ENCODE measurements at regions not wholly inside any gene's neighbourhood (a gene's known extent, or its start where the extent isn't known, plus 50 kb on each side); places are given as distances from the start of the nearest gene placed in this dataset.

- Histone ChIP-seq H3K9me3 (ENCODE audit: insufficient read depth, low read depth, low read length) (no peaks in the 10 kb centered on the region), H3K36me3 (ENCODE audit: insufficient read depth, low read length) (no peaks in the 10 kb centered on the region), H3K4me2 (ENCODE audit: low read depth, low read length, poor library complexity, severe bottlenecking) (no peak overlapping the region), H3K9ac (ENCODE audit: low read depth, low read length, poor library complexity, severe bottlenecking) (no peak overlapping the region), H3K79me2 (ENCODE audit: insufficient read depth, low read length) (no peaks in the 10 kb centered on the region), H3K4me1 (ENCODE audit: insufficient read depth, low read length, poor library complexity, severe bottlenecking) (no peaks in the 10 kb centered on the region), H3K4me3 (ENCODE audit: low read length, poor library complexity, severe bottlenecking) (no peak overlapping the region), H4K20me1 (ENCODE audit: insufficient read depth, low read length, poor library complexity, severe bottlenecking) (no peaks in the 10 kb centered on the region), H3F3A (ENCODE audit: low read depth) (no peaks in the 10 kb centered on the region), H2AFZ (ENCODE audit: low read length) (no peak overlapping the region), H3K27me3 (ENCODE audit: insufficient read depth, low read length, poor library complexity, severe bottlenecking) (no peaks in the 10 kb centered on the region), H3K9me2 (replicated peaks; ENCODE audit: low read depth, low read length) (no peaks in the 10 kb centered on the region)
- TF ChIP-seq CTCF (conservative IDR thresholded peaks at IDR 0.05; ENCODE audit: low read length): no peak
Measured at GRCh38 chrX:920234-920799, 289.7 kb downstream of the SHOX start.

- Histone ChIP-seq H3K9me3 (ENCODE audit: insufficient read depth, low read depth, low read length) (no peaks in the 10 kb centered on the region), H3K4me2 (ENCODE audit: low read depth, low read length, poor library complexity, severe bottlenecking) (no peak overlapping the region), H3K4me1 (ENCODE audit: insufficient read depth, low read length, poor library complexity, severe bottlenecking) (no peaks in the 10 kb centered on the region), H3K4me3 (ENCODE audit: low read length, poor library complexity, severe bottlenecking) (no peak overlapping the region), H3K9me2 (replicated peaks; ENCODE audit: low read depth, low read length) (no peaks in the 10 kb centered on the region), H2AFZ (ENCODE audit: low read length) (no peak overlapping the region), H3F3A (ENCODE audit: low read depth) (no peaks in the 10 kb centered on the region), H3K79me2 (ENCODE audit: insufficient read depth, low read length) (no peaks in the 10 kb centered on the region), H3K36me3 (ENCODE audit: insufficient read depth, low read length) (no peaks in the 10 kb centered on the region), H4K20me1 (ENCODE audit: insufficient read depth, low read length, poor library complexity, severe bottlenecking) (no peaks in the 10 kb centered on the region), H3K27me3 (ENCODE audit: insufficient read depth, low read length, poor library complexity, severe bottlenecking) (no peaks in the 10 kb centered on the region), H3K9ac (ENCODE audit: low read depth, low read length, poor library complexity, severe bottlenecking) (no peak overlapping the region)
- TF ChIP-seq CTCF (conservative IDR thresholded peaks at IDR 0.05; ENCODE audit: low read length): no peak
Measured at GRCh38 chrX:916230-916599, 285.6 kb downstream of the SHOX start.

GRCh38 chrX:915427-916229 is 285.0 kb downstream of the SHOX start:
- no peak overlapping the region for H3K9ac ChIP-seq (ENCODE audit: low read depth, low read length, poor library complexity, severe bottlenecking)
- no peak overlapping the region for H3K4me3 ChIP-seq (ENCODE audit: low read length, poor library complexity, severe bottlenecking)
- H3K9me2 ChIP-seq (replicated peaks; ENCODE audit: low read depth, low read length): no peaks in the 10 kb centered on the region
- no peaks in the 10 kb centered on the region for H3K79me2 ChIP-seq (ENCODE audit: insufficient read depth, low read length)
- no peak overlapping the region for H3K4me2 ChIP-seq (ENCODE audit: low read depth, low read length, poor library complexity, severe bottlenecking)
- H3K36me3 ChIP-seq (ENCODE audit: insufficient read depth, low read length): no peaks in the 10 kb centered on the region
- no peaks in the 10 kb centered on the region for H4K20me1 ChIP-seq (ENCODE audit: insufficient read depth, low read length, poor library complexity, severe bottlenecking)
- TF ChIP-seq EZH2phosphoT487 (IDR thresholded peaks at IDR 0.05; ENCODE audit: borderline replicate concordance): no peak
- no peak for TF ChIP-seq CTCF (conservative IDR thresholded peaks at IDR 0.05; ENCODE audit: low read length)
- H3F3A ChIP-seq (ENCODE audit: low read depth): no peaks in the 10 kb centered on the region
- no peaks in the 10 kb centered on the region for H3K27me3 ChIP-seq (ENCODE audit: insufficient read depth, low read length, poor library complexity, severe bottlenecking)
- no peak overlapping the region for H2AFZ ChIP-seq (ENCODE audit: low read length)
- H3K9me3 ChIP-seq (ENCODE audit: insufficient read depth, low read depth, low read length): no peaks in the 10 kb centered on the region
- H3K4me1 ChIP-seq (ENCODE audit: insufficient read depth, low read length, poor library complexity, severe bottlenecking): no peaks in the 10 kb centered on the region

Measured in Loucy (cell line).